Parathyroid adenoma (tissue), 2 donors: ENCODE measurements at regions not wholly inside any gene's neighbourhood (a gene's known extent, or its start where the extent isn't known, plus 50 kb on each side); places are given as distances from the start of the nearest gene placed in this dataset.

Experiments used
- H2AFZ ChIP-seq: fragments of 300-600 bp; sonication (generic); one replicate; pipeline ENCODE4 v1.7.0; 2017; ENCODE audit warnings: antibody characterized with exemption, mild to moderate bottlenecking
- H3K27ac ChIP-seq: fragments of 300-600 bp; sonication (generic); one replicate; pipeline ENCODE4 v1.7.0; 2017
- H3K27me3 ChIP-seq: fragments of 300-600 bp; sonication (generic); one replicate; pipeline ENCODE4 v1.7.0; 2017; ENCODE audit warnings: low read length; ENCODE audit not compliant: control insufficient read depth, insufficient read depth
- H3K36me3 ChIP-seq: fragments of 300-600 bp; sonication (generic); one replicate; pipeline ENCODE4 v1.7.0; 2017; ENCODE audit warnings: low read length; ENCODE audit not compliant: control insufficient read depth, insufficient read depth
- H3K4me1 ChIP-seq: fragments of 300-600 bp; sonication (generic); one replicate; pipeline ENCODE4 v1.7.0; 2017; ENCODE audit warnings: control low read depth
- H3K4me2 ChIP-seq: fragments of 300-600 bp; sonication (generic); one replicate; pipeline ENCODE4 v1.7.0; 2017; ENCODE audit warnings: low read length
- H3K4me3 ChIP-seq: fragments of 300-600 bp; sonication (generic); one replicate; pipeline ENCODE4 v1.7.0; 2017; ENCODE audit warnings: low read depth, low read length
- H3K79me2 ChIP-seq: fragments of 300-600 bp; sonication (generic); one replicate; pipeline ENCODE4 v1.7.0; 2017; ENCODE audit warnings: control low read depth
- H3K9ac ChIP-seq: fragments of 300-600 bp; sonication (generic); one replicate; pipeline ENCODE4 v1.7.0; 2017; ENCODE audit warnings: mild to moderate bottlenecking
- H3K9me3 ChIP-seq: fragments of 300-600 bp; sonication (generic); one replicate; pipeline ENCODE4 v1.7.0; 2017; ENCODE audit warnings: low read length; ENCODE audit not compliant: control insufficient read depth
- TF ChIP-seq, protein P1 (sequence below): fragments of 300-600 bp; sonication (generic); IDR thresholded peaks from one replicate; pipeline ENCODE4 v1.7.0; 2017; ENCODE audit warnings: antibody characterized with exemption, mild to moderate bottlenecking
- donor health status: primary hyperparathyroidism.

DNA sequence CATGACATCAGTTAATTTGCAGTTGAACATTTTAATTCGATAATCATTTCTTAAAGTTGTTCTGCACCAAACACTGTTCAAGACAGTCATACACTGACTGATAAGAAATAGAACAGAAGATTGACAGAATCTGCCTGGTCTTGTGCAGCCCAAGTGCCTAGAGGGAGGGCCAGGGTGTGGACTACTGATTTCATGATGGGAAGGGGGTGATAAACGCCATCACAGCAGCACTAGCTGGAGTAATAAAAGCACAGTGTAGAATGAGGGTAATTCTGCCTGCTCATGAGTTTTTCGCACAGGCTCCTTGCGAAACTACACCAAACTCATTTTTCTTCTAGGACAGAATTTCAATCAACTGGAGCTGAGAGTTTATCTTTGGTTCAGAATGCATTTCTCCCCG, 270.1 kb downstream of the ARL4A start:
- H3K27me3 ChIP-seq: no peaks in the 10 kb centered on the region
- no peaks in the 10 kb centered on the region for H3K4me1 ChIP-seq
- H3K4me2 ChIP-seq: no peak overlapping the region
- no peaks in the 10 kb centered on the region for H3K79me2 ChIP-seq
- H3K27ac ChIP-seq: no peak overlapping the region
- H3K36me3 ChIP-seq: no peaks in the 10 kb centered on the region
- H3K9ac ChIP-seq: no peak overlapping the region
- H3K4me3 ChIP-seq: no peak overlapping the region
- TF ChIP-seq, protein P1, sequence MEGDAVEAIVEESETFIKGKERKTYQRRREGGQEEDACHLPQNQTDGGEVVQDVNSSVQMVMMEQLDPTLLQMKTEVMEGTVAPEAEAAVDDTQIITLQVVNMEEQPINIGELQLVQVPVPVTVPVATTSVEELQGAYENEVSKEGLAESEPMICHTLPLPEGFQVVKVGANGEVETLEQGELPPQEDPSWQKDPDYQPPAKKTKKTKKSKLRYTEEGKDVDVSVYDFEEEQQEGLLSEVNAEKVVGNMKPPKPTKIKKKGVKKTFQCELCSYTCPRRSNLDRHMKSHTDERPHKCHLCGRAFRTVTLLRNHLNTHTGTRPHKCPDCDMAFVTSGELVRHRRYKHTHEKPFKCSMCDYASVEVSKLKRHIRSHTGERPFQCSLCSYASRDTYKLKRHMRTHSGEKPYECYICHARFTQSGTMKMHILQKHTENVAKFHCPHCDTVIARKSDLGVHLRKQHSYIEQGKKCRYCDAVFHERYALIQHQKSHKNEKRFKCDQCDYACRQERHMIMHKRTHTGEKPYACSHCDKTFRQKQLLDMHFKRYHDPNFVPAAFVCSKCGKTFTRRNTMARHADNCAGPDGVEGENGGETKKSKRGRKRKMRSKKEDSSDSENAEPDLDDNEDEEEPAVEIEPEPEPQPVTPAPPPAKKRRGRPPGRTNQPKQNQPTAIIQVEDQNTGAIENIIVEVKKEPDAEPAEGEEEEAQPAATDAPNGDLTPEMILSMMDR: no peak
- no peaks in the 10 kb centered on the region for H3K9me3 ChIP-seq
- H2AFZ ChIP-seq: no peak overlapping the region

- H3K4me3 ChIP-seq: no peak overlapping the region
- H3K4me1 ChIP-seq: no peaks in the 10 kb centered on the region
- H3K36me3 ChIP-seq: no peaks in the 10 kb centered on the region
- H3K9ac ChIP-seq: no peak overlapping the region
- no peak overlapping the region for H2AFZ ChIP-seq
- H3K79me2 ChIP-seq: no peaks in the 10 kb centered on the region
- no peaks in the 10 kb centered on the region for H3K27me3 ChIP-seq
- no peak overlapping the region for H3K4me2 ChIP-seq
- no peak overlapping the region for H3K27ac ChIP-seq
- H3K9me3 ChIP-seq: no peaks in the 10 kb centered on the region
- TF ChIP-seq, protein P1: no peak
These were observed 274.6 kb downstream of the ARL4A start for GRCh38 chr7:12961910-12962480.

DNA sequence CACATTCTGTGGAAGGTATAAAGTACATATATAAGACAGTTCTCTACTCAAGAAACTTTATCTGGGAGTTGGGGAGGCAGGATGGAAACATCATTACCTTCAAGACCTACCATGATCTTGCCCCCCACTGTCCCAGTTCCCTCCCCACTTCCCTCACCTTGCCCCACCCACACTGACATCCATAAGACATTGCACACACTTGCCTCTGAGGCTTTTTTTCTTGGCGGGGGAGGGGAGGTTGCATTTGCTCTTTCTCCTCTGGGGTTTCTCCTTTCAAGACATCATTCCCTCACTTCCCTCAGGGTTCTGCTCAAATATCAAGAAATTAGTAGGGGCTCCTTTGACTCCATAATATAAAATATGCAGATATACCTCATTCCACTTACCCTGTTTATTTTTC, 276.0 kb downstream of the ARL4A start:
- TF ChIP-seq, protein P1: no peak
- no peak overlapping the region for H3K4me3 ChIP-seq

GRCh38 chr7:12964836-12965235, 277.4 kb downstream of the ARL4A start:
- H3K27me3 ChIP-seq: no peaks in the 10 kb centered on the region
- no peak overlapping the region for H3K27ac ChIP-seq
- no peak overlapping the region for H3K9ac ChIP-seq
- TF ChIP-seq, protein P1: no peak
- H3K4me1 ChIP-seq: no peaks in the 10 kb centered on the region
- H2AFZ ChIP-seq: no peak overlapping the region
- no peak overlapping the region for H3K4me2 ChIP-seq
- no peaks in the 10 kb centered on the region for H3K36me3 ChIP-seq
- H3K4me3 ChIP-seq: no peak overlapping the region
- H3K79me2 ChIP-seq: no peaks in the 10 kb centered on the region
- no peaks in the 10 kb centered on the region for H3K9me3 ChIP-seq

More for the DNA sequence above, 276.0 kb downstream of the ARL4A start:
- Histone ChIP-seq H3K27me3 (no peaks in the 10 kb centered on the region), H3K9me3 (no peaks in the 10 kb centered on the region), H3K4me2 (no peak overlapping the region), H2AFZ (no peak overlapping the region), H3K36me3 (no peaks in the 10 kb centered on the region), H3K27ac (no peak overlapping the region), H3K79me2 (no peaks in the 10 kb centered on the region), H3K4me1 (no peaks in the 10 kb centered on the region), H3K9ac (no peak overlapping the region)

DNA sequence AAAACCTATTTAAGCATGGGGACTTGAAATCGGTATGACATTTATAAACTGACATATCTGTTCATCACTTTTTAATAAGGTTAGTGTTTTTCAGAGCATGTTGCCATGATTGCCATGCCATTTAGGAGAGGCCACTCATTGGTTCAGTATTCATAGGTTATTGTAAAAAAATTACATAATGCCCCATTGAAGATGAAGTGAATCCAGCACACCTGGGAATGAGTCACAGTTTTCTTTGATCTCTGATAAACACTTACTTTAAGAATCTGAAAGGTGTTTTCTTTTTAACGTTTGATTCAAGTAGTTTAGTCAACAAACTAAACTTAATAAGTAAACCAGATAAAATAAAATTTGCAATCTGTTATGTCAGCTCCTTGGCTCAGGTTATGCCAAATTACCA, 278.3 kb downstream of the ARL4A start:
- TF ChIP-seq, protein P1: no peak
- Histone ChIP-seq H3K4me2 (no peak overlapping the region), H3K4me1 (no peaks in the 10 kb centered on the region), H3K27ac (no peak overlapping the region), H3K9me3 (no peaks in the 10 kb centered on the region), H3K36me3 (no peaks in the 10 kb centered on the region), H2AFZ (no peak overlapping the region), H3K9ac (no peak overlapping the region), H3K27me3 (no peaks in the 10 kb centered on the region), H3K79me2 (no peaks in the 10 kb centered on the region), H3K4me3 (no peak overlapping the region)
